ENCODE measurements at regions not wholly inside any gene's neighbourhood (a gene's known extent, or its start where the extent isn't known, plus 50 kb on each side); places are given as distances from the start of the nearest gene placed in this dataset.

- TF ChIP-seq, protein P1, sequence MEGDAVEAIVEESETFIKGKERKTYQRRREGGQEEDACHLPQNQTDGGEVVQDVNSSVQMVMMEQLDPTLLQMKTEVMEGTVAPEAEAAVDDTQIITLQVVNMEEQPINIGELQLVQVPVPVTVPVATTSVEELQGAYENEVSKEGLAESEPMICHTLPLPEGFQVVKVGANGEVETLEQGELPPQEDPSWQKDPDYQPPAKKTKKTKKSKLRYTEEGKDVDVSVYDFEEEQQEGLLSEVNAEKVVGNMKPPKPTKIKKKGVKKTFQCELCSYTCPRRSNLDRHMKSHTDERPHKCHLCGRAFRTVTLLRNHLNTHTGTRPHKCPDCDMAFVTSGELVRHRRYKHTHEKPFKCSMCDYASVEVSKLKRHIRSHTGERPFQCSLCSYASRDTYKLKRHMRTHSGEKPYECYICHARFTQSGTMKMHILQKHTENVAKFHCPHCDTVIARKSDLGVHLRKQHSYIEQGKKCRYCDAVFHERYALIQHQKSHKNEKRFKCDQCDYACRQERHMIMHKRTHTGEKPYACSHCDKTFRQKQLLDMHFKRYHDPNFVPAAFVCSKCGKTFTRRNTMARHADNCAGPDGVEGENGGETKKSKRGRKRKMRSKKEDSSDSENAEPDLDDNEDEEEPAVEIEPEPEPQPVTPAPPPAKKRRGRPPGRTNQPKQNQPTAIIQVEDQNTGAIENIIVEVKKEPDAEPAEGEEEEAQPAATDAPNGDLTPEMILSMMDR (IDR thresholded peaks at IDR 0.05): no peak
- DNase-seq (no peak), ATAC-seq (no peak)
- no peak overlapping the region for H3K4me3 ChIP-seq
- intact Hi-C loops (cut with DNase I): no loop called here
- H3K36me3 ChIP-seq (ENCODE audit: insufficient read depth in 1 of 2, low read depth in 1 of 2): no peaks in the 10 kb centered on the region
- no peaks in the 10 kb centered on the region for H3K4me1 ChIP-seq
- no peak overlapping the region for H3K27ac ChIP-seq
- H3K27me3 ChIP-seq (ENCODE audit: insufficient read depth in 3 of 3, low read length in 2 of 3): no peaks in the 10 kb centered on the region
- 69 to 88% (median 82%) methylated on average over 4 of the region's 4 CpGs for WGBS, 3 donors
- no peaks in the 10 kb centered on the region for H3K9me3 ChIP-seq
Measured at GRCh38 chr2:19472391-19472978, 114.1 kb upstream of the OSR1 start.

DNA sequence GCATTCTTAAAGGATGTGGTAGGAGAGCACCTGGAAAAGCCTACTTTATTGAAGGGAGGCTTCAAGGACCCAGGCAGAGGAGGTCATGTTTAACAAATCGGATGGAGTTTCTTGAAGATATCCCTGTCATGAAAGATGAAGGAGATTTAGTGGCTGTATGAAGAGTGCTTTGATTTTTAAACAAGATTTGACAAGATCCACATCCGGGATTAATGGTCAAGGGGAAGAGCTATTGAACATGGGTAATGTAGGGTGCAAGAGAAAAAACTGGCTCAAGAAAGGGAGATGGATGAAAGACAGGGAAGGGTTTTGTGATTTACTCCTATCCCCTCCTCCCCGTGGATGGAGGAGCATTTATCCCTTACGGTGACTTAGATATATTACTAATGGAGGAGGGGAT is 113.1 kb upstream of the OSR1 start:
- TF ChIP-seq, protein P1 (IDR thresholded peaks at IDR 0.05): no peak
- DNase-seq (no peak), ATAC-seq (no peak)
- Histone ChIP-seq H3K36me3 (ENCODE audit: insufficient read depth in 1 of 2, low read depth in 1 of 2) (no peaks in the 10 kb centered on the region), H3K27ac (no peak overlapping the region), H3K9me3 (no peaks in the 10 kb centered on the region), H3K4me1 (no peaks in the 10 kb centered on the region), H3K27me3 (ENCODE audit: insufficient read depth in 3 of 3, low read length in 2 of 3) (no peaks in the 10 kb centered on the region), H3K4me3 (no peak overlapping the region)
- WGBS, 3 donors: 88 to 90% (median 90%) methylated on average over 4 of the region's 4 CpGs
- intact Hi-C loops (cut with DNase I): no loop called here

DNA sequence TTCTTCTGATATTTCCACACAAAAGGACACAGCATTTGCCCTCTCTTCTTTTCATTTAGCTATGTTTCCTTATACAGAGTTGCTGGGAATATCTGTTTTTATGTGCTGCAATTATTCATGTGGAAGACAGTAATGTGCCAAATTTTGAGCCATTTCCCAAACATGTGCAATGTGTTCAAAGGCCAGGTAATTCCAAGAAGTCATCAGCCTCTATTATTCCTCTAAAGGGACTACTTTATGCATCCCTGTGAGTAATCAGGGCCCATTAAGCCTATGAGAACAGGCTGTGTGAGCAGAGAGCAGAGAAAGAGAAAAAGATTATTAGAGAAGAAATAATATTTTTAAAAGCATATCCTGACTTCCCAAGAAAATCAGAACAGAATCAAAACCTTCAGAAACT is 107.6 kb upstream of the OSR1 start:
- TF ChIP-seq, protein P1 (IDR thresholded peaks at IDR 0.05): no peak
- intact Hi-C loops (cut with DNase I): no loop called here
- ATAC-seq (no peak), DNase-seq (no peak)
- no peaks in the 10 kb centered on the region for H3K9me3 ChIP-seq
- H3K27me3 ChIP-seq (ENCODE audit: insufficient read depth in 3 of 3, low read length in 2 of 3): no peaks in the 10 kb centered on the region
- H3K4me1 ChIP-seq: no peaks in the 10 kb centered on the region
- no peak overlapping the region for H3K4me3 ChIP-seq
- H3K36me3 ChIP-seq (ENCODE audit: insufficient read depth in 1 of 2, low read depth in 1 of 2): no peaks in the 10 kb centered on the region
- no peak overlapping the region for H3K27ac ChIP-seq

GRCh38 chr2:19462256-19462645 is 103.8 kb upstream of the OSR1 start:
- DNase-seq (no peak), ATAC-seq (no peak)
- Histone ChIP-seq H3K36me3 (ENCODE audit: insufficient read depth in 1 of 2, low read depth in 1 of 2) (no peaks in the 10 kb centered on the region), H3K27ac (no peak overlapping the region), H3K9me3 (no peaks in the 10 kb centered on the region), H3K4me3 (no peak overlapping the region), H3K27me3 (ENCODE audit: insufficient read depth in 3 of 3, low read length in 2 of 3) (no peaks in the 10 kb centered on the region), H3K4me1 (peaks cover 13% of the 10 kb centered on the region)
- 61 to 72% (median 66%) methylated on average over 2 of the region's 2 CpGs for WGBS, 3 donors
- intact Hi-C loops (cut with DNase I): no loop called here
- TF ChIP-seq, protein P1 (IDR thresholded peaks at IDR 0.05): no peak
